ENCODE measurements at regions not wholly inside any gene's neighbourhood (a gene's known extent, or its start where the extent isn't known, plus 50 kb on each side); places are given as distances from the start of the nearest gene placed in this dataset.
A peak's percentile ranks its signal among the peaks of the same experiment; 100 is the strongest.

- DNase-seq = no peak
Measured at GRCh38 chr4:34187056-34187455, 2057.3 kb downstream of the ARAP2 start.

GRCh38 chr4:34191443-34191842, 2052.9 kb downstream of the ARAP2 start:
- DNase-seq = no peak

GRCh38 chr4:34193451-34194154, 2050.7 kb downstream of the ARAP2 start:
- no peak for DNase-seq

GRCh38 chr4:34194585-34194984, 2049.7 kb downstream of the ARAP2 start:
- no peak for DNase-seq

- DNase-seq = no peak
Measured at GRCh38 chr4:34196375-34196774, 2047.9 kb downstream of the ARAP2 start.

- no peak for DNase-seq
Measured at GRCh38 chr4:34198966-34199365, 2045.3 kb downstream of the ARAP2 start.

- no peak for DNase-seq
Measured at GRCh38 chr4:34200535-34200934, 2043.8 kb downstream of the ARAP2 start.

- DNase-seq = no peak
Measured at GRCh38 chr4:34202154-34202553, 2042.2 kb downstream of the ARAP2 start.

- DNase-seq = no peak
Measured at GRCh38 chr4:34220601-34221000, 2023.7 kb downstream of the ARAP2 start.

- DNase-seq = no peak
Measured at GRCh38 chr4:34221986-34222385, 2022.3 kb downstream of the ARAP2 start.

- DNase-seq = no peak
Measured at GRCh38 chr4:34236118-34236517, 2008.2 kb downstream of the ARAP2 start.

GRCh38 chr4:34245276-34245675, 1999.0 kb downstream of the ARAP2 start:
- no peak for DNase-seq

- no peak for DNase-seq
Measured at GRCh38 chr4:34250562-34250961, 1993.8 kb downstream of the ARAP2 start.

- DNase-seq = no peak
Measured at GRCh38 chr4:34253239-34253638, 1991.1 kb downstream of the ARAP2 start.

- DNase-seq = no peak
Measured at GRCh38 chr4:34258176-34258575, 1986.1 kb downstream of the ARAP2 start.

- DNase-seq = no peak
Measured at GRCh38 chr4:34261799-34262314, 1982.5 kb downstream of the ARAP2 start.

- DNase-seq = no peak
Measured at GRCh38 chr4:34269613-34270012, 1974.7 kb downstream of the ARAP2 start.

GRCh38 chr4:34271479-34272355, 1972.6 kb downstream of the ARAP2 start:
- DNase-seq = no peak

GRCh38 chr4:34279011-34279410, 1965.3 kb downstream of the ARAP2 start:
- no peak for DNase-seq

GRCh38 chr4:34280131-34280530, 1964.2 kb downstream of the ARAP2 start:
- peak; percentile 36 for DNase-seq

- DNase-seq = no peak
Measured at GRCh38 chr4:34281826-34282225, 1962.5 kb downstream of the ARAP2 start.

GRCh38 chr4:34289489-34289888, 1954.8 kb downstream of the ARAP2 start:
- DNase-seq = no peak

GRCh38 chr4:34289962-34290361, 1954.4 kb downstream of the ARAP2 start:
- DNase-seq = no peak

- DNase-seq = no peak
Measured at GRCh38 chr4:34293459-34293858, 1950.9 kb downstream of the ARAP2 start.

Measured in left hindlimb (tissue), 1 donor.